GM12892 (cell line): ENCODE measurements at regions not wholly inside any gene's neighbourhood (a gene's known extent, or its start where the extent isn't known, plus 50 kb on each side); places are given as distances from the start of the nearest gene placed in this dataset.

Experiments used
- POLR2A ChIP-seq: IDR thresholded peaks from 2 replicates; pipeline ENCODE4 v1.6.1; 2011; ENCODE audit warnings: low read depth, low read length, control low read depth
- POLR2AphosphoS5 ChIP-seq: IDR thresholded peaks from 2 replicates; pipeline ENCODE4 v1.6.1; 2011; ENCODE audit warnings: low read depth, low read length, control low read depth
- TAF1 ChIP-seq: IDR thresholded peaks from 2 replicates; pipeline ENCODE4 v1.6.1; 2011; ENCODE audit warnings: low read depth, mild to moderate bottlenecking, control low read depth, low read length, borderline replicate concordance

DNA sequence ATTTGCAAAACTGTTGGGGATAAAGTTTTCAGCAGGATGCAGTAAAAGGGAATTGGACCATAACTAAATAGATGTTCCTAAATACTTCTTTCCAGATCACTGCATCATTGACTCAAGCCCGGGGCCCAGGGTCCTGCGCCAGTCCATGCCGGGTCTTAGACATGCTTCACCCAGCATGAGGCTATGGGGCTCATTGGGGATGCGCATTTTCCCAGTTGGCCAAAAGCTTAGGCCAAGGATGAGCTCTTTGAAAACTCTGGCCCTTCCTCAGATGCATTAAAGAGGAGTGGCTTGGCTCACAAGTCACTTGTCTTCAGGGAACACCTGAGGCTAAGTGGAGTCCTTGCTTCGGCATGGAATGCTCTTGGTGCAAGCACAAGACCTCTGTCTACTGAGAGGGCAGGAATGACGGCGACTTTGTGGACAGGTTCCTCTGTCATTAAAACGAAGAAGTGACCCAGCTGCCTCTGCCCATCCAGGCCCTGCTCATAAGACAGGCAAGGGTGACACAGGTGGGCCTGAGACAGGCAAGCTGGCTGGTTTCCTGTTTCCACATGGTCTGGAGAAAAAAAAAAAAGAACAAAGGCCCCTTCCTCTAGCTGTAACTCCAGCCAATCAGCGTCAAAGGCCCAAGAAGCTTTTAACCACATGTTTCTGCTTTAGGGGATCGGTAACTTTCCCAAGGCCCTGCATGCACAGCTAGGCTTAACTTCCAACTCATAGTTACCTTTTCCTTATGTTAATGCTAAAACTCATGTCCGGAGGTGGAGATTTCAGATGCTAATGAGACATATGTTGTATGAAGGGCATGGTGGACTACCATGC, 81.4 kb upstream of the CDH4 start:
- TF ChIP-seq POLR2A (no peak), POLR2AphosphoS5 (no peak), TAF1 (no peak)
